ENCODE measurements at regions not wholly inside any gene's neighbourhood (a gene's known extent, or its start where the extent isn't known, plus 50 kb on each side); places are given as distances from the start of the nearest gene placed in this dataset.

- no peak for DNase-seq
- H3K27me3 Mint-ChIP-seq: no peaks in the 10 kb centered on the region
- H3K4me1 Mint-ChIP-seq (ENCODE audit: low read depth in 2 of 2): no peaks in the 10 kb centered on the region
- H3K36me3 Mint-ChIP-seq (ENCODE audit: insufficient read depth): no peaks in the 10 kb centered on the region
- no peaks in the 10 kb centered on the region for H3K9me3 Mint-ChIP-seq
- no peak overlapping the region for H3K4me3 Mint-ChIP-seq
- no peak overlapping the region for H3K27ac Mint-ChIP-seq
- ATAC-seq (replicated peaks): no peak
These were observed 68.8 kb downstream of the PRL start for GRCh38 chr6:22227824-22228610.

GRCh38 chr6:22231050-22231449, 65.8 kb downstream of the PRL start:
- no peaks in the 10 kb centered on the region for H3K4me1 Mint-ChIP-seq (ENCODE audit: low read depth in 2 of 2)
- no peaks in the 10 kb centered on the region for H3K36me3 Mint-ChIP-seq (ENCODE audit: insufficient read depth)
- no peak overlapping the region for H3K27ac Mint-ChIP-seq
- DNase-seq: no peak
- H3K9me3 Mint-ChIP-seq: peaks cover 0 to 2% of the 10 kb centered on the region in 2 donors
- no peak for ATAC-seq (replicated peaks)
- no peak overlapping the region for H3K4me3 Mint-ChIP-seq
- H3K27me3 Mint-ChIP-seq: no peaks in the 10 kb centered on the region

GRCh38 chr6:22231616-22232015, 65.2 kb downstream of the PRL start:
- Mint-ChIP-seq H3K36me3 (ENCODE audit: insufficient read depth) (no peaks in the 10 kb centered on the region), H3K9me3 (peaks cover 2 to 4% of the 10 kb centered on the region in 2 donors), H3K4me1 (ENCODE audit: low read depth in 2 of 2) (no peaks in the 10 kb centered on the region), H3K27ac (no peak overlapping the region), H3K4me3 (no peak overlapping the region), H3K27me3 (no peaks in the 10 kb centered on the region)
- ATAC-seq (replicated peaks) (no peak), DNase-seq (no peak)

GRCh38 chr6:22236626-22237414, 60.0 kb downstream of the PRL start:
- H3K4me1 Mint-ChIP-seq (ENCODE audit: low read depth in 2 of 2): no peaks in the 10 kb centered on the region
- peaks cover 4 to 8% of the 10 kb centered on the region in 2 donors for H3K9me3 Mint-ChIP-seq
- H3K27me3 Mint-ChIP-seq: no peaks in the 10 kb centered on the region
- no peaks in the 10 kb centered on the region for H3K36me3 Mint-ChIP-seq (ENCODE audit: insufficient read depth)
- H3K27ac Mint-ChIP-seq: no peak overlapping the region
- no peak for DNase-seq
- no peak for ATAC-seq (replicated peaks)
- H3K4me3 Mint-ChIP-seq: no peak overlapping the region
